GM13977 (cell line): ENCODE measurements at regions not wholly inside any gene's neighbourhood (a gene's known extent, or its start where the extent isn't known, plus 50 kb on each side); places are given as distances from the start of the nearest gene placed in this dataset.
"Not testable (repeated sequence)": the region's sequence is repeated elsewhere in the genome, so short reads cannot be mapped to it uniquely, and the experiment has no call there.

Source experiments
- DNase-seq: peaks from one replicate; pipeline ENCODE4 v3.0.0; 2012; ENCODE audit warnings: low spot score
- in situ Hi-C: fragments of 300-500 bp; cut with MboI; formaldehyde crosslinking; loops from one replicate; pipeline ENCODE4 v1.12.0; 2022; ENCODE audit warnings: low sequenced_read_pairs, low pct_unique_long_range_greater_than_20kb, mixed read lengths, inconsistent platforms; ENCODE audit not compliant: unreplicated experiment
- TF ChIP-seq, protein P1 (sequence below): IDR thresholded peaks from 2 replicates; pipeline ENCODE4 v1.5.1; 2012; ENCODE audit warnings: mild to moderate bottlenecking, control low read depth; ENCODE audit not compliant: insufficient read depth; ENCODE audit errors: extremely low read depth, missing control alignments

GRCh38 chr5:121087560-121087959 lies 623.5 kb downstream of the PRR16 start:
- TF ChIP-seq, protein P1, sequence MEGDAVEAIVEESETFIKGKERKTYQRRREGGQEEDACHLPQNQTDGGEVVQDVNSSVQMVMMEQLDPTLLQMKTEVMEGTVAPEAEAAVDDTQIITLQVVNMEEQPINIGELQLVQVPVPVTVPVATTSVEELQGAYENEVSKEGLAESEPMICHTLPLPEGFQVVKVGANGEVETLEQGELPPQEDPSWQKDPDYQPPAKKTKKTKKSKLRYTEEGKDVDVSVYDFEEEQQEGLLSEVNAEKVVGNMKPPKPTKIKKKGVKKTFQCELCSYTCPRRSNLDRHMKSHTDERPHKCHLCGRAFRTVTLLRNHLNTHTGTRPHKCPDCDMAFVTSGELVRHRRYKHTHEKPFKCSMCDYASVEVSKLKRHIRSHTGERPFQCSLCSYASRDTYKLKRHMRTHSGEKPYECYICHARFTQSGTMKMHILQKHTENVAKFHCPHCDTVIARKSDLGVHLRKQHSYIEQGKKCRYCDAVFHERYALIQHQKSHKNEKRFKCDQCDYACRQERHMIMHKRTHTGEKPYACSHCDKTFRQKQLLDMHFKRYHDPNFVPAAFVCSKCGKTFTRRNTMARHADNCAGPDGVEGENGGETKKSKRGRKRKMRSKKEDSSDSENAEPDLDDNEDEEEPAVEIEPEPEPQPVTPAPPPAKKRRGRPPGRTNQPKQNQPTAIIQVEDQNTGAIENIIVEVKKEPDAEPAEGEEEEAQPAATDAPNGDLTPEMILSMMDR: no peak
- in situ Hi-C loops: no loop called here
- DNase-seq: no peak

GRCh38 chr5:121088341-121088740 lies 624.2 kb downstream of the PRR16 start:
- TF ChIP-seq, protein P1: no peak
- in situ Hi-C loops: no loop called here
- no peak for DNase-seq

DNA sequence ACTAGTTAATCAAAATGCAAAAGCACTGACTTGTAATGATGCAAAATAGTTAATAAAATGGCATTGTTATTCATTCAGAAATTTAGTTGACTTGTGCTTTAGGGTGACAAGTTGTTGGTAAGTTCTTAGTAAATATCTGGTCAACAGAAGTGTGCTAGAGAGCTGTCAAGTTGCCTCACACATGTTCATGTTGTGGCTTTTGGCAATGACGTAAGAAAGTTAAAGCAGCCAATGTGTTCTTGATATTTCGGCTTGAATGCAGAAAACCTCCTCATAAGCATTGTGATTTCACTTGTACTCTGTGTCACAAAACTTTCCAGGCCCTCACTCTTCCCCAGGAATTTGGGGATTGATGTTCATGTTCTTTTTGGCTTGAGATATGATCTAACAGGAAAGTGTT lies 626.7 kb downstream of the PRR16 start:
- DNase-seq: no peak
- TF ChIP-seq, protein P1: no peak
- in situ Hi-C loops: no loop called here

- in situ Hi-C loops: no loop called here
- TF ChIP-seq, protein P1: no peak
- DNase-seq: no peak
These were observed 636.8 kb downstream of the PRR16 start for GRCh38 chr5:121100931-121101330.

DNA sequence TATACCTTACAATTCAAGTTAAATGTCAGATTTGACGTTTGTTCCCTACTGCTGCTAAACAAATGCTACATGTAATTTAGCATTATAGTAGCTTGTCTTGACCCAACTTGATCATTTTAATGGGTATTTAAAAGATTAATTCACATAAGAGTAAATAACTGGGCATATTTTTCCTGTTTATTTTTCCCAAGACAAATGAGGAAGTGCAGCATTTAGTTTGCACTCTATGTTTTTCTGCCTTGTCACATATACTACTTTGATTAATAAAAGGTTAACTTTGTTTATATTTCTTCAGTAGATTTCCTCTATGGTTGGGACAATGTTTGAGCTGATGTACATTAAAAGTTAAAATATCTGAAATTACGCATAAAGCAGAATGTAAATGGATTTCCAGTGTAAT lies 641.8 kb downstream of the PRR16 start:
- DNase-seq: no peak
- in situ Hi-C loops: no loop called here

GRCh38 chr5:121106721-121107690 lies 642.9 kb downstream of the PRR16 start:
- DNase-seq, in situ Hi-C loops: not testable (repeated sequence)

More for the DNA sequence above, 641.8 kb downstream of the PRR16 start:
- TF ChIP-seq, protein P1: no peak

GRCh38 chr5:121108725-121109124 lies 644.6 kb downstream of the PRR16 start:
- TF ChIP-seq, protein P1: no peak
- in situ Hi-C loops: no loop called here
- no peak for DNase-seq
